ENCODE measurements at regions not wholly inside any gene's neighbourhood (a gene's known extent, or its start where the extent isn't known, plus 50 kb on each side); places are given as distances from the start of the nearest gene placed in this dataset.

- no peak overlapping the region for H3K9ac ChIP-seq (ENCODE audit: control insufficient read depth, extremely low read depth, insufficient read depth, low read length)
- no peak overlapping the region for H3K27ac ChIP-seq (ENCODE audit: control insufficient read depth, insufficient read depth, low read length)
- no peaks in the 10 kb centered on the region for H3K27me3 ChIP-seq (ENCODE audit: control insufficient read depth, extremely low read depth, insufficient read depth, low read length)
- H4K20me1 ChIP-seq (ENCODE audit: control insufficient read depth, extremely low read depth, insufficient read depth, low read length): no peaks in the 10 kb centered on the region
- H3K4me1 ChIP-seq (ENCODE audit: control insufficient read depth, extremely low read depth, insufficient read depth, low read length): no peaks in the 10 kb centered on the region
- no peak for TF ChIP-seq EZH2 (IDR thresholded peaks at IDR 0.05; ENCODE audit: low read length)
- no peak for TF ChIP-seq CTCF (optimal IDR thresholded peaks at IDR 0.05 in 1 of 3, IDR thresholded peaks at IDR 0.05 in 1 of 3, conservative IDR thresholded peaks at IDR 0.05 in 1 of 3; ENCODE audit: extremely low read depth in 1 of 3, insufficient read depth in 2 of 3, low read length in 3 of 3)
- no peak overlapping the region for H2AFZ ChIP-seq (ENCODE audit: control insufficient read depth, low read length)
- no peak overlapping the region for H3K4me3 ChIP-seq (ENCODE audit: control insufficient read depth in 2 of 3, extremely low read depth in 1 of 3, insufficient read depth in 2 of 3, low read depth in 1 of 3, low read length in 3 of 3)
- dilution Hi-C loops (cut with MboI; ENCODE audit: extremely low pct_ligation_motif_present, low sequenced_read_pairs): no loop called here
- H3K36me3 ChIP-seq (ENCODE audit: control insufficient read depth in 2 of 2, extremely low read depth in 1 of 2, insufficient read depth in 2 of 2, low read length in 2 of 2): no peaks in the 10 kb centered on the region
- no peak overlapping the region for H3K4me2 ChIP-seq (ENCODE audit: control insufficient read depth, extremely low read depth, insufficient read depth, low read depth, low read length)
- H3K79me2 ChIP-seq (ENCODE audit: control insufficient read depth, insufficient read depth, low read length): no peaks in the 10 kb centered on the region
- DNase-seq (ENCODE audit: low read depth, low spot score) (no peak), FAIRE-seq (no peak)
- no peaks in the 10 kb centered on the region for H3K9me1 ChIP-seq (ENCODE audit: control insufficient read depth, extremely low read depth, insufficient read depth, low read length)
- H3K9me3 ChIP-seq (ENCODE audit: control insufficient read depth, low read depth, low read length): no peaks in the 10 kb centered on the region
Observed at GRCh38 chr5:75837258-75837841, 120.1 kb upstream of the POC5 start.

GRCh38 chr5:75831561-75831960 lies 114.3 kb upstream of the POC5 start:
- dilution Hi-C loops (cut with MboI; ENCODE audit: extremely low pct_ligation_motif_present, low sequenced_read_pairs): no loop called here
- FAIRE-seq: no peak
- no peak for DNase-seq (ENCODE audit: low read depth, low spot score)
- no peaks in the 10 kb centered on the region for H3K79me2 ChIP-seq (ENCODE audit: control insufficient read depth, insufficient read depth, low read length)
- H3K27ac ChIP-seq (ENCODE audit: control insufficient read depth, insufficient read depth, low read length): no peak overlapping the region
- H4K20me1 ChIP-seq (ENCODE audit: control insufficient read depth, extremely low read depth, insufficient read depth, low read length): no peaks in the 10 kb centered on the region
- no peak overlapping the region for H3K4me3 ChIP-seq (ENCODE audit: control insufficient read depth in 2 of 3, extremely low read depth in 1 of 3, insufficient read depth in 2 of 3, low read depth in 1 of 3, low read length in 3 of 3)
- H3K27me3 ChIP-seq (ENCODE audit: control insufficient read depth, extremely low read depth, insufficient read depth, low read length): no peaks in the 10 kb centered on the region
- no peak for TF ChIP-seq CTCF (optimal IDR thresholded peaks at IDR 0.05 in 1 of 3, IDR thresholded peaks at IDR 0.05 in 1 of 3, conservative IDR thresholded peaks at IDR 0.05 in 1 of 3; ENCODE audit: extremely low read depth in 1 of 3, insufficient read depth in 2 of 3, low read length in 3 of 3)
- no peak for TF ChIP-seq EZH2 (IDR thresholded peaks at IDR 0.05; ENCODE audit: low read length)
- no peaks in the 10 kb centered on the region for H3K4me1 ChIP-seq (ENCODE audit: control insufficient read depth, extremely low read depth, insufficient read depth, low read length)
- H3K9me3 ChIP-seq (ENCODE audit: control insufficient read depth, low read depth, low read length): no peaks in the 10 kb centered on the region
- no peak overlapping the region for H3K9ac ChIP-seq (ENCODE audit: control insufficient read depth, extremely low read depth, insufficient read depth, low read length)
- H3K9me1 ChIP-seq (ENCODE audit: control insufficient read depth, extremely low read depth, insufficient read depth, low read length): no peaks in the 10 kb centered on the region
- no peak overlapping the region for H2AFZ ChIP-seq (ENCODE audit: control insufficient read depth, low read length)
- no peak overlapping the region for H3K4me2 ChIP-seq (ENCODE audit: control insufficient read depth, extremely low read depth, insufficient read depth, low read depth, low read length)
- H3K36me3 ChIP-seq (ENCODE audit: control insufficient read depth in 2 of 2, extremely low read depth in 1 of 2, insufficient read depth in 2 of 2, low read length in 2 of 2): no peaks in the 10 kb centered on the region

All from keratinocyte (primary cell).